Adrenal gland (tissue), 9 donors: ENCODE measurements at regions not wholly inside any gene's neighbourhood (a gene's known extent, or its start where the extent isn't known, plus 50 kb on each side); places are given as distances from the start of the nearest gene placed in this dataset.
A peak's percentile ranks its signal among the peaks of the same experiment; 100 is the strongest.

ENCODE experiments used
- DNase-seq, 7 donors: peaks; one replicate each; pipeline ENCODE4 v3.0.0-alpha.2; 2019 to 2020
- H3K27ac ChIP-seq, 5 donors: fragments of 200-600 bp; sonication (generic) in 4 of 5; 1 replicate in 3 of 5; 2 replicates in 2 of 5; pipeline versions ENCODE4 v1.5.1 to v1.8.0; 2016 to 2020; ENCODE audit warnings: mild to moderate bottlenecking in 1 of 5
- H3K27me3 ChIP-seq: fragments of 200-600 bp; 2 replicates; pipeline ENCODE4 v1.8.0; 2021
- H3K36me3 ChIP-seq, 2 donors: fragments of 200-600 bp; replicated peaks in 1 of 2; 1 replicate in 1 of 2; 2 replicates in 1 of 2; pipeline versions ENCODE4 v1.5.1 to v1.8.0; 2018 to 2022
- H3K4me1 ChIP-seq, 2 donors: fragments of 200-600 bp; replicated peaks in 1 of 2; 1 replicate in 1 of 2; 2 replicates in 1 of 2; pipeline versions ENCODE4 v1.5.1 to v1.8.0; 2018 to 2021
- H3K4me3 ChIP-seq, 4 donors: fragments of 200-600 bp; sonication (generic) in 3 of 4; one replicate each; pipeline ENCODE4 v1.5.1; 2016 to 2018
- H3K9me3 ChIP-seq, 3 donors: fragments of 200-600 bp; sonication (generic) in 1 of 3; replicated peaks in 1 of 3; 1 replicate in 2 of 3; 2 replicates in 1 of 3; pipeline versions ENCODE4 v1.5.1 to v1.8.0; 2016 to 2021
- CTCF ChIP-seq, 6 experiments: fragments of 450-650 bp in 4 of 6; fragments of 200-600 bp in 2 of 6; sonication (generic) in 1 of 6; IDR thresholded peaks; 1 replicate in 5 of 6; 2 replicates in 1 of 6; pipeline versions ENCODE4 v1.5.1 to v1.8.0; 2016 to 2021; ENCODE audit warnings: antibody characterized with exemption in 6 of 6, mild to moderate bottlenecking in 2 of 6, moderate library complexity in 1 of 6
- POLR2A ChIP-seq, 2 donors: fragments of 450-650 bp; IDR thresholded peaks; one replicate each; pipeline ENCODE4 v1.6.1; 2017; ENCODE audit warnings: antibody characterized with exemption in 2 of 2, mild to moderate bottlenecking in 2 of 2, moderate library complexity in 1 of 2
- WGBS, 4 donors: extraction: QIAGEN DNeasy Blood & Tissue Kit in 2 of 4; methylation state at CpG; one replicate each; pipeline versions ENCODE4 v1.1.5 to v1.1.7; 2013 to 2017; 5-methylcytosine and 5-hydroxymethylcytosine counted together
- intact Hi-C, 2 donors: fragments of 100-400 bp; cut with DNase I; formaldehyde crosslinking; loops; one replicate each; pipeline versions ENCODE4 v1.14.1 to v1.15.0; 2022 to 2023
- donor health status: healthy with polysubstance abuse.
- donor health status: Bipolar disorder and iron deficiency.
- donor health status: DM: yes; HTN: yes; CAD: no.
- donor health status: DM: no; HTN: no; CAD: no.
- donor health status: DM: no; HTN: no; CAD: no.

- DNase-seq = peak in 1 of 7 donors; percentile 2
- Histone ChIP-seq H3K9me3 (no peaks in the 10 kb centered on the region), H3K27ac (no peak overlapping the region), H3K27me3 (no peaks in the 10 kb centered on the region), H3K4me3 (no peak overlapping the region), H3K4me1 (no peaks in the 10 kb centered on the region), H3K36me3 (no peaks in the 10 kb centered on the region)
- TF ChIP-seq CTCF (IDR thresholded peaks at IDR 0.05) (no peak), POLR2A (IDR thresholded peaks at IDR 0.05) (no peak)
- intact Hi-C loops = no loop called here
- 70 to 85% (median 83%) methylated on average over 11 of the region's 11 CpGs for WGBS, 4 donors
These were observed 387.7 kb upstream of the IRX4 start for GRCh38 chr5:2270467-2270866.

- H3K27ac ChIP-seq = no peak overlapping the region
- no peak for TF ChIP-seq POLR2A (IDR thresholded peaks at IDR 0.05)
- no peak for TF ChIP-seq CTCF (IDR thresholded peaks at IDR 0.05)
- H3K36me3 ChIP-seq = no peaks in the 10 kb centered on the region
- no peaks in the 10 kb centered on the region for H3K9me3 ChIP-seq
- peak in 1 of 7 donors; percentile 14 for DNase-seq
- H3K4me3 ChIP-seq = no peak overlapping the region
- no peaks in the 10 kb centered on the region for H3K27me3 ChIP-seq
- 74 to 79% (median 77%) methylated on average over 3 to 5 of the region's 5 CpGs for WGBS, 4 donors
- no peaks in the 10 kb centered on the region for H3K4me1 ChIP-seq
- intact Hi-C loops = no loop called here
These were observed 386.9 kb upstream of the IRX4 start for GRCh38 chr5:2269656-2270055.

- 89 to 97% (median 93%) methylated on average over 13 of the region's 13 CpGs for WGBS, 4 donors
- Histone ChIP-seq H3K27me3 (no peaks in the 10 kb centered on the region), H3K4me3 (no peak overlapping the region), H3K36me3 (no peaks in the 10 kb centered on the region), H3K4me1 (no peaks in the 10 kb centered on the region), H3K27ac (no peak overlapping the region), H3K9me3 (no peaks in the 10 kb centered on the region)
- TF ChIP-seq CTCF (IDR thresholded peaks at IDR 0.05) (no peak), POLR2A (IDR thresholded peaks at IDR 0.05) (no peak)
- intact Hi-C loops = no loop called here
- DNase-seq = peak in 1 of 7 donors; percentile 13
These were observed 385.3 kb upstream of the IRX4 start for GRCh38 chr5:2267991-2268390.

- H3K4me1 ChIP-seq = no peaks in the 10 kb centered on the region
- H3K27ac ChIP-seq = no peak overlapping the region
- no peak for TF ChIP-seq POLR2A (IDR thresholded peaks at IDR 0.05)
- TF ChIP-seq CTCF (IDR thresholded peaks at IDR 0.05) = no peak
- WGBS, 4 donors = 66 to 75% (median 68%) methylated on average over 9 of the region's 9 CpGs
- H3K27me3 ChIP-seq = no peaks in the 10 kb centered on the region
- H3K9me3 ChIP-seq = no peaks in the 10 kb centered on the region
- DNase-seq = no peak
- H3K4me3 ChIP-seq = no peak overlapping the region
- intact Hi-C loops = no loop called here
- no peaks in the 10 kb centered on the region for H3K36me3 ChIP-seq
These were observed 384.0 kb upstream of the IRX4 start for GRCh38 chr5:2266641-2267240.
